Cardiac muscle cell (in vitro differentiated cells and primary cell): ENCODE measurements at regions not wholly inside any gene's neighbourhood (a gene's known extent, or its start where the extent isn't known, plus 50 kb on each side); places are given as distances from the start of the nearest gene placed in this dataset.

ENCODE experiments used
- DNase-seq, 2 donors: peaks; one replicate each; pipeline versions ENCODE4 v3.0.0 to v3.0.0-alpha.2; 2010 to 2017; ENCODE audit warnings: low read depth in 1 of 2, low spot score in 1 of 2
- H3K27ac ChIP-seq: fragments of 200-600 bp; sonication (generic); 2 replicates; pipeline ENCODE4 v1.5.1; 2016
- H3K27me3 ChIP-seq: fragments of 200-600 bp; sonication (generic); 2 replicates; pipeline ENCODE4 v1.6.0; 2016; ENCODE audit warnings: control low read depth
- H3K36me3 ChIP-seq: fragments of 200-600 bp; sonication (generic); 2 replicates; pipeline ENCODE4 v1.5.1; 2016; ENCODE audit warnings: control low read depth
- H3K4me1 ChIP-seq: fragments of 200-600 bp; sonication (generic); 2 replicates; pipeline ENCODE4 v1.8.1; 2017; ENCODE audit warnings: low read depth, mild to moderate bottlenecking, mixed run types
- H3K4me3 ChIP-seq: fragments of 200-600 bp; sonication (generic); 2 replicates; pipeline ENCODE4 v1.5.1; 2016; ENCODE audit warnings: mild to moderate bottlenecking
- H3K9me3 ChIP-seq: fragments of 200-600 bp; sonication (generic); 2 replicates; pipeline ENCODE4 v1.5.1; 2017; ENCODE audit warnings: low read depth, mild to moderate bottlenecking, control low read depth
- CTCF ChIP-seq: IDR thresholded peaks from 2 replicates; pipeline ENCODE4 v1.5.1; 2012; ENCODE audit warnings: low read depth, mild to moderate bottlenecking, low read length

GRCh38 chr14:84826294-84826693 is 703.6 kb upstream of the FLRT2 start:
- TF ChIP-seq CTCF = no peak

GRCh38 chr14:84850595-84850994 is 679.3 kb upstream of the FLRT2 start:
- no peaks in the 10 kb centered on the region for H3K4me1 ChIP-seq
- no peaks in the 10 kb centered on the region for H3K9me3 ChIP-seq
- no peak overlapping the region for H3K4me3 ChIP-seq
- no peak for DNase-seq
- no peak overlapping the region for H3K27ac ChIP-seq
- H3K27me3 ChIP-seq = no peaks in the 10 kb centered on the region
- no peaks in the 10 kb centered on the region for H3K36me3 ChIP-seq
- no peak for TF ChIP-seq CTCF

More at GRCh38 chr14:84826294-84826693, 703.6 kb upstream of the FLRT2 start:
- Histone ChIP-seq H3K27ac (no peak overlapping the region), H3K9me3 (no peaks in the 10 kb centered on the region), H3K4me1 (no peaks in the 10 kb centered on the region), H3K27me3 (no peaks in the 10 kb centered on the region), H3K4me3 (no peak overlapping the region), H3K36me3 (no peaks in the 10 kb centered on the region)
- DNase-seq = no peak

- Histone ChIP-seq H3K9me3 (no peaks in the 10 kb centered on the region), H3K36me3 (no peaks in the 10 kb centered on the region), H3K4me3 (no peak overlapping the region), H3K27ac (no peak overlapping the region), H3K4me1 (no peaks in the 10 kb centered on the region), H3K27me3 (no peaks in the 10 kb centered on the region)
- no peak for TF ChIP-seq CTCF
- no peak for DNase-seq
Measured at GRCh38 chr14:84856751-84857534, 673.0 kb upstream of the FLRT2 start.

- H3K4me1 ChIP-seq = no peaks in the 10 kb centered on the region
- no peaks in the 10 kb centered on the region for H3K9me3 ChIP-seq
- H3K36me3 ChIP-seq = no peaks in the 10 kb centered on the region
- DNase-seq = no peak
- H3K27me3 ChIP-seq = no peaks in the 10 kb centered on the region
- H3K4me3 ChIP-seq = no peak overlapping the region
- no peak overlapping the region for H3K27ac ChIP-seq
- TF ChIP-seq CTCF = no peak
Measured at GRCh38 chr14:84857571-84857970, 672.4 kb upstream of the FLRT2 start.

- Histone ChIP-seq H3K4me3 (no peak overlapping the region), H3K36me3 (no peaks in the 10 kb centered on the region), H3K9me3 (no peaks in the 10 kb centered on the region), H3K4me1 (no peaks in the 10 kb centered on the region), H3K27me3 (no peaks in the 10 kb centered on the region), H3K27ac (no peak overlapping the region)
- no peak for TF ChIP-seq CTCF
- DNase-seq = no peak
Measured at GRCh38 chr14:84859116-84859515, 670.8 kb upstream of the FLRT2 start.
